ENCODE measurements at regions not wholly inside any gene's neighbourhood (a gene's known extent, or its start where the extent isn't known, plus 50 kb on each side); places are given as distances from the start of the nearest gene placed in this dataset.

DNA sequence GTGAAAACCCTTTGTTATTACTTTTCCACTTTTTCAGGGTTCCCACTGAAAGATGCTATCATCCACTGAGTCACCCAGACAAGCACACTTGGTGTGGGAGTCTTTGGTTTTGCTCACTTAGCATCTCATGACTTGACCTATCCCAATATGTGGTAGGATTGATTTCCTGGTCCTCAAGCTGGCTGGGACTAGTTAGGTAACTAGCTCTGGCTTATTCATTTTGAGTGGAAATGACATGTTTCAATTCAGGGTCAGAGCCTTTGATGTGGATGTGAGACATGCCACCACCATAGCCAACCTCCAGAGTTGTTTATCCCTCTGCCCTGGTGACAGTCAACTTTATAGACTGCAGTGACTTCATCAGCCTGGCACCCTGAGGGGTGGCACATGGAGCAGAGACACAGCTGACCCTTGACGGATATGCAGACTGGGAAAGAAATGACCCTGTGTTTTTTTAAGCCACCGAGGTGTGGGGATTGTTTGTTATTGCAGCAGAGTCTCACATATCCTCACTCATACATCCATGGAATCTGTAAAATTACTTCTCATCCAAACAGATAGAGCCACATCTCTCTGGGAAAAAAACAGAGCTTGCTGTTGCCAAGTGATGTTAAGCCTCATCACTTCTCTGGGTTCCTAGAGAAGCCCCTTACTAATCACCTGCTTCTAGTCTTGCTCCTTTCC, 699.9 kb downstream of the MATN1 start:
- Histone ChIP-seq H3K79me2 (ENCODE audit: insufficient read depth, low read length) (no peaks in the 10 kb centered on the region), H3K27ac (ENCODE audit: low read depth, low read length) (no peak overlapping the region), H3K36me3 (ENCODE audit: control insufficient read depth in 1 of 2, insufficient read depth in 2 of 2, low read length in 2 of 2) (no peaks in the 10 kb centered on the region), H3K4me1 (ENCODE audit: control insufficient read depth in 1 of 2, insufficient read depth in 2 of 2, low read length in 2 of 2) (no peaks in the 10 kb centered on the region), H3K9me2 (ENCODE audit: insufficient read depth) (no peaks in the 10 kb centered on the region), H3K9me3 (ENCODE audit: control insufficient read depth in 1 of 2, insufficient read depth in 1 of 2, low read depth in 1 of 2, low read length in 2 of 2) (no peaks in the 10 kb centered on the region), H3K27me3 (ENCODE audit: insufficient read depth, low read length) (0 out of 2 replicates have a peak, but pooled peaks cover under 1% of the 10 kb centered on the region), H3K9ac (ENCODE audit: low read length) (no peak overlapping the region), H3K4me2 (ENCODE audit: low read length) (no peak overlapping the region), H2AFZ (ENCODE audit: low read depth, low read length, poor library complexity, severe bottlenecking) (no peak overlapping the region), H3K4me3 (replicated peaks in 1 of 2; ENCODE audit: low read depth in 1 of 2, low read length in 2 of 2) (no peak overlapping the region), H4K20me1 (ENCODE audit: insufficient read depth) (no peaks in the 10 kb centered on the region)
- no TSS peak for BruUV-seq (replicated peaks)
- TF ChIP-seq CBX3 (IDR thresholded peaks at IDR 0.05; ENCODE audit: low read depth) = no peak
- no peak for TF ChIP-seq YY1 (IDR thresholded peaks at IDR 0.05; ENCODE audit: extremely low read depth, insufficient replicate concordance, low read depth, low read length)
- TF ChIP-seq POLR2A (IDR thresholded peaks at IDR 0.05; ENCODE audit: borderline replicate concordance, extremely low read depth, insufficient read depth, insufficient read length) = no peak
- TF ChIP-seq ELF1 (IDR thresholded peaks at IDR 0.05; ENCODE audit: borderline replicate concordance, low read depth) = no peak
- TF ChIP-seq FOSL1 (IDR thresholded peaks at IDR 0.05; ENCODE audit: low read depth) = no peak
- DNase-seq (ENCODE audit: low read depth, low spot score) (no peak), ATAC-seq (no peak)
- CTCF ChIA-PET = no interaction called here
- RAD21 ChIA-PET (ENCODE audit: low non-redundant PET in 1 of 2, low total read pairs in 2 of 2, uncharacterized antibody in 2 of 2, unreplicated experiment in 2 of 2) = no interaction called here
- intact Hi-C loops (cut with micrococcal nuclease) = no loop called here
- POLR2A ChIA-PET = no interaction called here

DNA sequence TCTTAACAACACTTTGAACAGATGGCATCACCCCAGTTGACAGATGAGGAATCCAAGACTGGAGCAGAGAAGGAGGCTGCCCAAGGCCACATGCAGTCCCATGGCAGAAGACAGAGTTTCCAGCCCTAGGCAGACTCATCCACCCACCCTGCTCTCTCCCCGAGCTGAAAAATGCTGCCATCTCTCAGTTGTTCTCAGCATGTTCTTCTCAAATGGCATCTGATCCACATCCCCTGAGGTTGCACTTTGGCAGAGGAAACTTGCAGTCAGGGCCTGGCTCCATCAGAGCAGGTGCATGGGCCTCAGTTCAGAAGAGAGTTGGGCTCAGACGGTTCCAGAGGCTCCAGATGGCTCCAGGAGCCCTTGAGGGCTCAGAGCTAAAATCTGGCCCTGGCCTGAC, 709.4 kb downstream of the MATN1 start:
- POLR2A ChIA-PET = no interaction called here
- intact Hi-C loops (cut with micrococcal nuclease) = no loop called here
- peaks cover 0 to 4% of the 10 kb centered on the region in 2 experiments; a peak in 2 of 4 replicates for H3K4me1 ChIP-seq (ENCODE audit: control insufficient read depth in 1 of 2, insufficient read depth in 2 of 2, low read length in 2 of 2)
- no peak overlapping the region for H2AFZ ChIP-seq (ENCODE audit: low read depth, low read length, poor library complexity, severe bottlenecking)
- no peak overlapping the region for H3K27ac ChIP-seq (ENCODE audit: low read depth, low read length)
- no peak overlapping the region for H3K4me3 ChIP-seq (replicated peaks in 1 of 2; ENCODE audit: low read depth in 1 of 2, low read length in 2 of 2)
- ATAC-seq (no peak), DNase-seq (ENCODE audit: low read depth, low spot score) (no peak)
- no peaks in the 10 kb centered on the region; a peak in 1 of 4 replicates for H3K9me3 ChIP-seq (ENCODE audit: control insufficient read depth in 1 of 2, insufficient read depth in 1 of 2, low read depth in 1 of 2, low read length in 2 of 2)
- no peaks in the 10 kb centered on the region for H3K79me2 ChIP-seq (ENCODE audit: insufficient read depth, low read length)
- H3K9ac ChIP-seq (ENCODE audit: low read length) = no peak overlapping the region
- BruUV-seq (replicated peaks) = no TSS peak
- TF ChIP-seq SIN3A (IDR thresholded peaks at IDR 0.05; ENCODE audit: low read depth) (no peak), POLR2AphosphoS5 (IDR thresholded peaks at IDR 0.05; ENCODE audit: low read depth, low read length) (no peak), EZH2phosphoT487 (IDR thresholded peaks at IDR 0.05; ENCODE audit: borderline replicate concordance) (no peak), JUND (IDR thresholded peaks at IDR 0.05) (no peak), YY1 (IDR thresholded peaks at IDR 0.05; ENCODE audit: extremely low read depth, insufficient replicate concordance, low read depth, low read length) (no peak), POLR2A (IDR thresholded peaks at IDR 0.05; ENCODE audit: borderline replicate concordance, extremely low read depth, insufficient read depth, insufficient read length) (no peak), FOSL1 (IDR thresholded peaks at IDR 0.05; ENCODE audit: low read depth) (no peak), CBX3 (IDR thresholded peaks at IDR 0.05; ENCODE audit: low read depth) (no peak), TCF7L2 (IDR thresholded peaks at IDR 0.05; ENCODE audit: borderline replicate concordance, extremely low read depth, insufficient read depth, insufficient read length) (no peak)
- TF ChIP-seq, protein P1, sequence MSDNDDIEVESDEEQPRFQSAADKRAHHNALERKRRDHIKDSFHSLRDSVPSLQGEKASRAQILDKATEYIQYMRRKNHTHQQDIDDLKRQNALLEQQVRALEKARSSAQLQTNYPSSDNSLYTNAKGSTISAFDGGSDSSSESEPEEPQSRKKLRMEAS (IDR thresholded peaks at IDR 0.05) = no peak
- no peaks in the 10 kb centered on the region for H3K9me2 ChIP-seq (ENCODE audit: insufficient read depth)
- H3K27me3 ChIP-seq (ENCODE audit: insufficient read depth, low read length) = no peaks in the 10 kb centered on the region
- H3K36me3 ChIP-seq (ENCODE audit: control insufficient read depth in 1 of 2, insufficient read depth in 2 of 2, low read length in 2 of 2) = no peaks in the 10 kb centered on the region
- RAD21 ChIA-PET (ENCODE audit: low non-redundant PET in 1 of 2, low total read pairs in 2 of 2, uncharacterized antibody in 2 of 2, unreplicated experiment in 2 of 2) = no interaction called here
- CTCF ChIA-PET = no interaction called here
- H4K20me1 ChIP-seq (ENCODE audit: insufficient read depth) = no peaks in the 10 kb centered on the region
- no peak overlapping the region for H3K4me2 ChIP-seq (ENCODE audit: low read length)

Data from HCT116 (cell line).